ENCODE measurements at regions not wholly inside any gene's neighbourhood (a gene's known extent, or its start where the extent isn't known, plus 50 kb on each side); places are given as distances from the start of the nearest gene placed in this dataset.

GRCh38 chr13:40228990-40229389 is 437.5 kb downstream of the FOXO1 start:
- no peak overlapping the region for H3K9ac ChIP-seq (ENCODE audit: low read length in 3 of 3)
- intact Hi-C loops (cut with DNase I) = no loop called here
- no peaks in the 10 kb centered on the region for H3K9me3 ChIP-seq (ENCODE audit: control insufficient read depth in 2 of 3, insufficient read depth in 1 of 3, low read length in 3 of 3)
- H3K4me1 ChIP-seq (ENCODE audit: control insufficient read depth in 2 of 3, insufficient read depth in 2 of 3, low read depth in 1 of 3, low read length in 3 of 3) = no peaks in the 10 kb centered on the region
- no peak overlapping the region for H3K4me3 ChIP-seq (ENCODE audit: low read length in 3 of 3)
- H3K36me3 ChIP-seq (ENCODE audit: control insufficient read depth in 2 of 3, insufficient read depth in 3 of 3, low read length in 3 of 3) = no peaks in the 10 kb centered on the region
- FAIRE-seq (no peak), DNase-seq (no peak)
- no peak for TF ChIP-seq CTCF (IDR thresholded peaks at IDR 0.05; ENCODE audit: borderline replicate concordance, extremely low read depth, insufficient read depth)
- no peaks in the 10 kb centered on the region for H3K27me3 ChIP-seq (ENCODE audit: control insufficient read depth, insufficient read depth, low read length)
- no peak overlapping the region for H3K27ac ChIP-seq (ENCODE audit: low read depth in 2 of 2, low read length in 2 of 2)

GRCh38 chr13:40230833-40231266 is 435.6 kb downstream of the FOXO1 start:
- no peak overlapping the region for H3K27ac ChIP-seq (ENCODE audit: low read depth in 2 of 2, low read length in 2 of 2)
- TF ChIP-seq CTCF (IDR thresholded peaks at IDR 0.05; ENCODE audit: borderline replicate concordance, extremely low read depth, insufficient read depth) = no peak
- H3K36me3 ChIP-seq (ENCODE audit: control insufficient read depth in 2 of 3, insufficient read depth in 3 of 3, low read length in 3 of 3) = no peaks in the 10 kb centered on the region
- no peaks in the 10 kb centered on the region for H3K9me3 ChIP-seq (ENCODE audit: control insufficient read depth in 2 of 3, insufficient read depth in 1 of 3, low read length in 3 of 3)
- intact Hi-C loops (cut with DNase I) = no loop called here
- FAIRE-seq (no peak), DNase-seq (peak in 1 of 5 donors; percentile 46)
- no peak overlapping the region for H3K9ac ChIP-seq (ENCODE audit: low read length in 3 of 3)
- H3K27me3 ChIP-seq (ENCODE audit: control insufficient read depth, insufficient read depth, low read length) = no peaks in the 10 kb centered on the region
- H3K4me1 ChIP-seq (ENCODE audit: control insufficient read depth in 2 of 3, insufficient read depth in 2 of 3, low read depth in 1 of 3, low read length in 3 of 3) = peaks cover 0 to under 1% (median 0%) of the 10 kb centered on the region in 3 donors
- no peak overlapping the region for H3K4me3 ChIP-seq (ENCODE audit: low read length in 3 of 3)

- FAIRE-seq (no peak), DNase-seq (no peak)
- TF ChIP-seq CTCF (IDR thresholded peaks at IDR 0.05; ENCODE audit: borderline replicate concordance, extremely low read depth, insufficient read depth) = no peak
- intact Hi-C loops (cut with DNase I) = no loop called here
- no peak overlapping the region for H3K27ac ChIP-seq (ENCODE audit: low read depth in 2 of 2, low read length in 2 of 2)
- H3K27me3 ChIP-seq (ENCODE audit: control insufficient read depth, insufficient read depth, low read length) = no peaks in the 10 kb centered on the region
- no peak overlapping the region for H3K9ac ChIP-seq (ENCODE audit: low read length in 3 of 3)
- H3K4me1 ChIP-seq (ENCODE audit: control insufficient read depth in 2 of 3, insufficient read depth in 2 of 3, low read depth in 1 of 3, low read length in 3 of 3) = peaks cover 0 to 3% (median 0%) of the 10 kb centered on the region in 3 donors
- H3K9me3 ChIP-seq (ENCODE audit: control insufficient read depth in 2 of 3, insufficient read depth in 1 of 3, low read length in 3 of 3) = no peaks in the 10 kb centered on the region
- no peak overlapping the region for H3K4me3 ChIP-seq (ENCODE audit: low read length in 3 of 3)
- no peaks in the 10 kb centered on the region for H3K36me3 ChIP-seq (ENCODE audit: control insufficient read depth in 2 of 3, insufficient read depth in 3 of 3, low read length in 3 of 3)
These were observed 435.1 kb downstream of the FOXO1 start for GRCh38 chr13:40231311-40231710.

- intact Hi-C loops (cut with DNase I) = no loop called here
- Histone ChIP-seq H3K4me1 (ENCODE audit: control insufficient read depth in 2 of 3, insufficient read depth in 2 of 3, low read depth in 1 of 3, low read length in 3 of 3) (peaks cover 0 to 3% (median 0%) of the 10 kb centered on the region in 3 donors), H3K9me3 (ENCODE audit: control insufficient read depth in 2 of 3, insufficient read depth in 1 of 3, low read length in 3 of 3) (no peaks in the 10 kb centered on the region), H3K27me3 (ENCODE audit: control insufficient read depth, insufficient read depth, low read length) (no peaks in the 10 kb centered on the region), H3K27ac (ENCODE audit: low read depth in 2 of 2, low read length in 2 of 2) (no peak overlapping the region), H3K9ac (ENCODE audit: low read length in 3 of 3) (no peak overlapping the region), H3K36me3 (ENCODE audit: control insufficient read depth in 2 of 3, insufficient read depth in 3 of 3, low read length in 3 of 3) (no peaks in the 10 kb centered on the region), H3K4me3 (ENCODE audit: low read length in 3 of 3) (no peak overlapping the region)
- no peak for TF ChIP-seq CTCF (IDR thresholded peaks at IDR 0.05; ENCODE audit: borderline replicate concordance, extremely low read depth, insufficient read depth)
- DNase-seq = no peak
- no peak for FAIRE-seq
These were observed 434.7 kb downstream of the FOXO1 start for GRCh38 chr13:40231751-40232150.
